22Rv1 (cell line): ENCODE measurements at regions not wholly inside any gene's neighbourhood (a gene's known extent, or its start where the extent isn't known, plus 50 kb on each side); places are given as distances from the start of the nearest gene placed in this dataset.
"Not testable (repeated sequence)": the region's sequence is repeated elsewhere in the genome, so short reads cannot be mapped to it uniquely, and the experiment has no call there.

Source experiments
- H3K27ac ChIP-seq: fragments of 450-650 bp; 2 replicates; pipeline ENCODE4 v1.5.1; 2017
- CTCF ChIP-seq: fragments of 450-650 bp; IDR thresholded peaks from 2 replicates; pipeline ENCODE4 v1.5.1; 2017; ENCODE audit warnings: mild to moderate bottlenecking
- ZFX ChIP-seq: fragments of 450-650 bp; IDR thresholded peaks from 2 replicates; pipeline ENCODE4 v1.6.1; 2017; ENCODE audit warnings: antibody characterized with exemption, borderline replicate concordance

GRCh38 chr2:176574484-176575236 is 305.4 kb downstream of the MTX2 start:
- no peak overlapping the region for H3K27ac ChIP-seq
- TF ChIP-seq CTCF (no peak), ZFX (no peak)

GRCh38 chr2:176575237-176575744 is 306.0 kb downstream of the MTX2 start:
- no peak overlapping the region for H3K27ac ChIP-seq
- TF ChIP-seq ZFX (no peak), CTCF (no peak)

- H3K27ac ChIP-seq = no peak overlapping the region
- TF ChIP-seq ZFX = no peak
- no peak for TF ChIP-seq CTCF
Observed at GRCh38 chr2:176577054-176577453, 307.8 kb downstream of the MTX2 start.

GRCh38 chr2:176578292-176578691 is 309.1 kb downstream of the MTX2 start:
- not testable (repeated sequence) for H3K27ac ChIP-seq

GRCh38 chr2:176579608-176580007 is 310.4 kb downstream of the MTX2 start:
- TF ChIP-seq CTCF = no peak
- TF ChIP-seq ZFX = no peak
- no peak overlapping the region for H3K27ac ChIP-seq

- H3K27ac ChIP-seq = no peak overlapping the region
- no peak for TF ChIP-seq ZFX
- no peak for TF ChIP-seq CTCF
Observed at GRCh38 chr2:176581557-176582165, 312.4 kb downstream of the MTX2 start.

GRCh38 chr2:176582176-176582575 is 312.9 kb downstream of the MTX2 start:
- no peak overlapping the region for H3K27ac ChIP-seq

More at GRCh38 chr2:176582176-176582575, 312.9 kb downstream of the MTX2 start:
- TF ChIP-seq ZFX = no peak
- no peak for TF ChIP-seq CTCF
